ENCODE measurements at regions not wholly inside any gene's neighbourhood (a gene's known extent, or its start where the extent isn't known, plus 50 kb on each side); places are given as distances from the start of the nearest gene placed in this dataset.

GRCh38 chr9:27750566-27750965, 177.3 kb upstream of the C9orf72 start:
- Histone ChIP-seq H3K56ac (ENCODE audit: insufficient read length, low read depth, low read length) (no peak overlapping the region), H2AFZ (ENCODE audit: low read length) (no peak overlapping the region), H4K5ac (ENCODE audit: insufficient read length, low read depth, low read length) (no peak overlapping the region), H3K18ac (ENCODE audit: insufficient read length, low read depth, low read length) (no peak overlapping the region), H3K4me2 (ENCODE audit: insufficient read depth, insufficient read length, low read length) (no peak overlapping the region), H3K23me2 (ENCODE audit: insufficient read length, low read depth, low read length, poor library complexity, severe bottlenecking) (no peaks in the 10 kb centered on the region), H3K9ac (ENCODE audit: extremely low read depth, insufficient read length, low read length) (no peak overlapping the region), H3K79me2 (ENCODE audit: insufficient read depth, low read length) (no peaks in the 10 kb centered on the region), H4K8ac (replicated peaks; ENCODE audit: insufficient read length, low read depth, low read length) (no peak overlapping the region), H3K4me1 (ENCODE audit: insufficient read depth, low read length) (peaks cover 16% of the 10 kb centered on the region), H2BK20ac (ENCODE audit: low read depth, low read length, poor library complexity, severe bottlenecking) (no peak overlapping the region), H2BK120ac (ENCODE audit: low read depth, low read length, poor library complexity, severe bottlenecking) (no peak overlapping the region), H4K91ac (ENCODE audit: insufficient read length, low read depth, low read length) (no peak overlapping the region), H3K27ac (ENCODE audit: insufficient read length, low read depth, low read length) (peak overlapping the region; percentile 91), H3K14ac (ENCODE audit: insufficient read depth, low read length) (no peak overlapping the region), H3K79me1 (ENCODE audit: insufficient read depth, low read depth, low read length, poor library complexity, severe bottlenecking) (no peaks in the 10 kb centered on the region), H4K20me1 (ENCODE audit: control insufficient read depth, insufficient read depth, insufficient read length) (no peaks in the 10 kb centered on the region), H2AK5ac (ENCODE audit: insufficient read length, low read length) (no peak overlapping the region), H3K4ac (ENCODE audit: low read depth, low read length) (no peak overlapping the region), H3K27me3 (ENCODE audit: insufficient read depth, low read length) (no peaks in the 10 kb centered on the region), H3T11ph (ENCODE audit: low read length) (no peak overlapping the region), H3K23ac (ENCODE audit: insufficient read length, low read depth, low read length) (no peak overlapping the region), H2BK5ac (ENCODE audit: insufficient read length, low read length) (no peak overlapping the region), H2BK15ac (ENCODE audit: low read depth, low read length) (no peak overlapping the region), H3K9me3 (ENCODE audit: control insufficient read depth, low read depth, low read length) (no peaks in the 10 kb centered on the region), H2BK12ac (ENCODE audit: insufficient read length, low read depth, low read length) (no peak overlapping the region)
- no peak for DNase-seq
- WGBS (ENCODE audit: extremely low coverage, insufficient read length, low lambda C conversion rate), result no CpG with 5 or more reads among the region's 3 CpGs
- Mint-ChIP-seq H3K27ac (peak overlapping the region in 2 of 3 experiments; percentile 88 to 90; a peak in 2 of 7 replicates), H3K27me3 (ENCODE audit: low read depth) (no peaks in the 10 kb centered on the region), H3K36me3 (ENCODE audit: insufficient read depth in 1 of 3, low read depth in 3 of 3) (peaks cover 2 to 5% (median 5%) of the 10 kb centered on the region in 3 experiments; a peak in 3 of 7 replicates), H3K9me3 (peaks cover 2% of the 10 kb centered on the region in 2 experiments; a peak in 2 of 5 replicates), H3K4me3 (no peak overlapping the region), H3K4me1 (peaks cover 44 to 55% of the 10 kb centered on the region in 2 experiments)
- no peak for TF ChIP-seq CTCF (conservative IDR thresholded peaks at IDR 0.05)

Measured in H9 (cell line).